Tibial artery (tissue), 4 donors: ENCODE measurements at regions not wholly inside any gene's neighbourhood (a gene's known extent, or its start where the extent isn't known, plus 50 kb on each side); places are given as distances from the start of the nearest gene placed in this dataset.

Experiments used
- DNase-seq, 2 donors: peaks; one replicate each; pipeline ENCODE4 v3.0.0-alpha.2; 2019
- H3K27ac ChIP-seq, 2 donors: fragments of 200-600 bp; sonication (generic) in 1 of 2; 1 replicate in 1 of 2; 2 replicates in 1 of 2; pipeline ENCODE4 v1.5.1; 2018 to 2019; ENCODE audit warnings: mild to moderate bottlenecking in 1 of 2
- H3K27me3 ChIP-seq, 2 donors: fragments of 200-600 bp; sonication (generic) in 1 of 2; one replicate each; pipeline versions ENCODE4 v1.5.1 to v1.6.0; 2016 to 2019
- H3K36me3 ChIP-seq, 3 donors: fragments of 200-600 bp; sonication (generic) in 2 of 3; one replicate each; pipeline ENCODE4 v1.5.1; 2016 to 2019; ENCODE audit warnings: mild to moderate bottlenecking in 2 of 3
- H3K4me1 ChIP-seq, 4 donors: fragments of 200-600 bp; sonication (generic) in 2 of 4; 1 replicate in 3 of 4; 2 replicates in 1 of 4; pipeline ENCODE4 v1.5.1; 2016 to 2019
- H3K4me3 ChIP-seq, 2 donors: fragments of 200-600 bp; sonication (generic) in 1 of 2; 1 replicate in 1 of 2; 2 replicates in 1 of 2; pipeline ENCODE4 v1.5.1; 2018 to 2019; ENCODE audit warnings: mild to moderate bottlenecking in 2 of 2
- H3K9me3 ChIP-seq, 3 donors: fragments of 200-600 bp; sonication (generic) in 1 of 3; one replicate each; pipeline ENCODE4 v1.5.1; 2016 to 2019
- CTCF ChIP-seq, 2 experiments: fragments of 200-600 bp in 1 of 2; fragments of 450-650 bp in 1 of 2; IDR thresholded peaks; one replicate each; pipeline ENCODE4 v1.5.1; 2017 to 2019; ENCODE audit warnings: antibody characterized with exemption in 2 of 2, mild to moderate bottlenecking in 1 of 2, moderate library complexity in 1 of 2
- intact Hi-C: fragments of 100-400 bp; cut with DNase I; formaldehyde crosslinking; loops from one replicate; pipeline ENCODE4 v1.15.0; 2023; ENCODE audit warnings: low total_unique reads

GRCh38 chr16:65622151-65622550 lies 500.3 kb upstream of the CDH11 start:
- H3K4me1 ChIP-seq, result no peaks in the 10 kb centered on the region
- H3K36me3 ChIP-seq, result no peaks in the 10 kb centered on the region
- no peak overlapping the region for H3K4me3 ChIP-seq
- TF ChIP-seq CTCF (IDR thresholded peaks at IDR 0.05), result no peak
- intact Hi-C loops, result no loop called here
- no peaks in the 10 kb centered on the region for H3K9me3 ChIP-seq
- H3K27me3 ChIP-seq, result no peaks in the 10 kb centered on the region
- DNase-seq, result no peak
- no peak overlapping the region for H3K27ac ChIP-seq

GRCh38 chr16:65621640-65622039 lies 499.8 kb upstream of the CDH11 start:
- Histone ChIP-seq H3K4me1 (no peaks in the 10 kb centered on the region), H3K36me3 (no peaks in the 10 kb centered on the region), H3K9me3 (no peaks in the 10 kb centered on the region), H3K27ac (no peak overlapping the region), H3K4me3 (no peak overlapping the region), H3K27me3 (no peaks in the 10 kb centered on the region)
- DNase-seq, result no peak
- intact Hi-C loops, result no loop called here
- no peak for TF ChIP-seq CTCF (IDR thresholded peaks at IDR 0.05)

GRCh38 chr16:65619606-65620005 lies 497.7 kb upstream of the CDH11 start:
- intact Hi-C loops, result no loop called here
- no peak for DNase-seq
- Histone ChIP-seq H3K27me3 (no peaks in the 10 kb centered on the region), H3K4me1 (no peaks in the 10 kb centered on the region), H3K4me3 (no peak overlapping the region), H3K36me3 (no peaks in the 10 kb centered on the region), H3K9me3 (no peaks in the 10 kb centered on the region), H3K27ac (no peak overlapping the region)
- TF ChIP-seq CTCF (IDR thresholded peaks at IDR 0.05), result no peak

- Histone ChIP-seq H3K27ac (no peak overlapping the region), H3K36me3 (no peaks in the 10 kb centered on the region), H3K4me1 (no peaks in the 10 kb centered on the region), H3K4me3 (no peak overlapping the region), H3K27me3 (no peaks in the 10 kb centered on the region), H3K9me3 (no peaks in the 10 kb centered on the region)
- no peak for DNase-seq
- no peak for TF ChIP-seq CTCF (IDR thresholded peaks at IDR 0.05)
- intact Hi-C loops, result no loop called here
Observed at GRCh38 chr16:65618931-65619330, 497.1 kb upstream of the CDH11 start.

GRCh38 chr16:65618333-65618732 lies 496.5 kb upstream of the CDH11 start:
- TF ChIP-seq CTCF (IDR thresholded peaks at IDR 0.05), result no peak
- intact Hi-C loops, result no loop called here
- no peak overlapping the region for H3K27ac ChIP-seq
- no peak overlapping the region for H3K4me3 ChIP-seq
- no peak for DNase-seq
- H3K9me3 ChIP-seq, result no peaks in the 10 kb centered on the region
- no peaks in the 10 kb centered on the region for H3K36me3 ChIP-seq
- H3K27me3 ChIP-seq, result no peaks in the 10 kb centered on the region
- no peaks in the 10 kb centered on the region for H3K4me1 ChIP-seq

- Histone ChIP-seq H3K4me3 (no peak overlapping the region), H3K4me1 (no peaks in the 10 kb centered on the region), H3K36me3 (no peaks in the 10 kb centered on the region), H3K27ac (no peak overlapping the region), H3K27me3 (no peaks in the 10 kb centered on the region), H3K9me3 (no peaks in the 10 kb centered on the region)
- intact Hi-C loops, result no loop called here
- no peak for TF ChIP-seq CTCF (IDR thresholded peaks at IDR 0.05)
- no peak for DNase-seq
Observed at GRCh38 chr16:65617421-65617820, 495.6 kb upstream of the CDH11 start.
